Stimulated activated naive CD8-positive, alpha-beta T cell treated with anti-CD3 and anti-CD28 coated beads, Interleukin-15, Interleukin-2, amounts not matched to agents 100 ng/mL and 50 ng/mL, for 24 hours (primary cell): ENCODE measurements at regions not wholly inside any gene's neighbourhood (a gene's known extent, or its start where the extent isn't known, plus 50 kb on each side); places are given as distances from the start of the nearest gene placed in this dataset.

Experiments used
- H3K27ac Mint-ChIP-seq: one replicate; pipeline ENCODE4 v1.8.0; 2021; ENCODE audit warnings: mild to moderate bottlenecking, mixed read lengths
- H3K27me3 Mint-ChIP-seq: one replicate; pipeline ENCODE4 v1.8.0; 2021; ENCODE audit warnings: mixed read lengths
- H3K36me3 Mint-ChIP-seq: one replicate; pipeline ENCODE4 v1.8.0; 2021; ENCODE audit warnings: low read depth, mixed read lengths
- H3K4me1 Mint-ChIP-seq: one replicate; pipeline ENCODE4 v1.8.0; 2021; ENCODE audit warnings: low read depth, mixed read lengths
- H3K4me3 Mint-ChIP-seq: one replicate; pipeline ENCODE4 v1.8.0; 2021; ENCODE audit warnings: mild to moderate bottlenecking, mixed read lengths
- H3K9me3 Mint-ChIP-seq: one replicate; pipeline ENCODE4 v1.8.0; 2021; ENCODE audit warnings: mixed read lengths

- H3K9me3 Mint-ChIP-seq, result no peaks in the 10 kb centered on the region
Measured at GRCh38 chr22:48541401-48542098, 1286.1 kb downstream of the BRD1 start.

GRCh38 chr22:48539261-48539660 lies 1288.4 kb downstream of the BRD1 start:
- H3K9me3 Mint-ChIP-seq, result no peaks in the 10 kb centered on the region
- no peaks in the 10 kb centered on the region for H3K27me3 Mint-ChIP-seq
- no peaks in the 10 kb centered on the region for H3K4me1 Mint-ChIP-seq
- no peaks in the 10 kb centered on the region for H3K36me3 Mint-ChIP-seq
- H3K27ac Mint-ChIP-seq, result no peak overlapping the region
- H3K4me3 Mint-ChIP-seq, result no peak overlapping the region

More at GRCh38 chr22:48541401-48542098, 1286.1 kb downstream of the BRD1 start:
- Mint-ChIP-seq H3K27me3 (no peaks in the 10 kb centered on the region), H3K36me3 (no peaks in the 10 kb centered on the region), H3K4me3 (no peak overlapping the region), H3K4me1 (no peaks in the 10 kb centered on the region), H3K27ac (no peak overlapping the region)

GRCh38 chr22:48538291-48538820 lies 1289.3 kb downstream of the BRD1 start:
- H3K4me3 Mint-ChIP-seq, result no peak overlapping the region
- no peaks in the 10 kb centered on the region for H3K4me1 Mint-ChIP-seq
- H3K27ac Mint-ChIP-seq, result no peak overlapping the region
- no peaks in the 10 kb centered on the region for H3K36me3 Mint-ChIP-seq
- no peaks in the 10 kb centered on the region for H3K9me3 Mint-ChIP-seq
- no peaks in the 10 kb centered on the region for H3K27me3 Mint-ChIP-seq

- no peak overlapping the region for H3K27ac Mint-ChIP-seq
- H3K36me3 Mint-ChIP-seq, result no peaks in the 10 kb centered on the region
- no peak overlapping the region for H3K4me3 Mint-ChIP-seq
- H3K4me1 Mint-ChIP-seq, result no peaks in the 10 kb centered on the region
- no peaks in the 10 kb centered on the region for H3K27me3 Mint-ChIP-seq
- no peaks in the 10 kb centered on the region for H3K9me3 Mint-ChIP-seq
Measured at GRCh38 chr22:48537343-48537680, 1290.4 kb downstream of the BRD1 start.

- no peaks in the 10 kb centered on the region for H3K27me3 Mint-ChIP-seq
- H3K4me1 Mint-ChIP-seq, result no peaks in the 10 kb centered on the region
- no peaks in the 10 kb centered on the region for H3K36me3 Mint-ChIP-seq
- no peak overlapping the region for H3K4me3 Mint-ChIP-seq
- no peaks in the 10 kb centered on the region for H3K9me3 Mint-ChIP-seq
- H3K27ac Mint-ChIP-seq, result no peak overlapping the region
Measured at GRCh38 chr22:48536541-48537342, 1290.9 kb downstream of the BRD1 start.

- no peaks in the 10 kb centered on the region for H3K27me3 Mint-ChIP-seq
- H3K27ac Mint-ChIP-seq, result no peak overlapping the region
- no peaks in the 10 kb centered on the region for H3K9me3 Mint-ChIP-seq
- H3K4me1 Mint-ChIP-seq, result no peaks in the 10 kb centered on the region
- no peak overlapping the region for H3K4me3 Mint-ChIP-seq
- no peaks in the 10 kb centered on the region for H3K36me3 Mint-ChIP-seq
Measured at GRCh38 chr22:48535868-48536540, 1291.7 kb downstream of the BRD1 start.

GRCh38 chr22:48534395-48534958 lies 1293.2 kb downstream of the BRD1 start:
- H3K4me3 Mint-ChIP-seq, result no peak overlapping the region

GRCh38 chr22:48532986-48533385 lies 1294.7 kb downstream of the BRD1 start:
- no peak overlapping the region for H3K27ac Mint-ChIP-seq

More at GRCh38 chr22:48534395-48534958, 1293.2 kb downstream of the BRD1 start:
- Mint-ChIP-seq H3K27ac (no peak overlapping the region), H3K4me1 (no peaks in the 10 kb centered on the region), H3K27me3 (no peaks in the 10 kb centered on the region), H3K9me3 (no peaks in the 10 kb centered on the region), H3K36me3 (no peaks in the 10 kb centered on the region)

GRCh38 chr22:48531761-48532435 lies 1295.8 kb downstream of the BRD1 start:
- no peak overlapping the region for H3K4me3 Mint-ChIP-seq
- no peaks in the 10 kb centered on the region for H3K9me3 Mint-ChIP-seq
- no peaks in the 10 kb centered on the region for H3K4me1 Mint-ChIP-seq
- H3K27me3 Mint-ChIP-seq, result no peaks in the 10 kb centered on the region
- H3K27ac Mint-ChIP-seq, result no peak overlapping the region
- H3K36me3 Mint-ChIP-seq, result no peaks in the 10 kb centered on the region

More at GRCh38 chr22:48532986-48533385, 1294.7 kb downstream of the BRD1 start:
- no peak overlapping the region for H3K4me3 Mint-ChIP-seq
- no peaks in the 10 kb centered on the region for H3K36me3 Mint-ChIP-seq
- no peaks in the 10 kb centered on the region for H3K9me3 Mint-ChIP-seq
- no peaks in the 10 kb centered on the region for H3K4me1 Mint-ChIP-seq
- no peaks in the 10 kb centered on the region for H3K27me3 Mint-ChIP-seq

- no peak overlapping the region for H3K4me3 Mint-ChIP-seq
- H3K27ac Mint-ChIP-seq, result no peak overlapping the region
- H3K9me3 Mint-ChIP-seq, result no peaks in the 10 kb centered on the region
- H3K4me1 Mint-ChIP-seq, result no peaks in the 10 kb centered on the region
- no peaks in the 10 kb centered on the region for H3K36me3 Mint-ChIP-seq
- H3K27me3 Mint-ChIP-seq, result no peaks in the 10 kb centered on the region
Measured at GRCh38 chr22:48531108-48531507, 1296.6 kb downstream of the BRD1 start.

GRCh38 chr22:48530666-48531065 lies 1297.0 kb downstream of the BRD1 start:
- no peaks in the 10 kb centered on the region for H3K27me3 Mint-ChIP-seq
- H3K4me3 Mint-ChIP-seq, result no peak overlapping the region
- H3K9me3 Mint-ChIP-seq, result no peaks in the 10 kb centered on the region
- H3K4me1 Mint-ChIP-seq, result no peaks in the 10 kb centered on the region
- H3K27ac Mint-ChIP-seq, result no peak overlapping the region
- no peaks in the 10 kb centered on the region for H3K36me3 Mint-ChIP-seq

GRCh38 chr22:48528221-48528915 lies 1299.3 kb downstream of the BRD1 start:
- H3K27ac Mint-ChIP-seq, result no peak overlapping the region
- no peaks in the 10 kb centered on the region for H3K9me3 Mint-ChIP-seq
- no peaks in the 10 kb centered on the region for H3K36me3 Mint-ChIP-seq
- H3K27me3 Mint-ChIP-seq, result no peaks in the 10 kb centered on the region
- no peak overlapping the region for H3K4me3 Mint-ChIP-seq
- no peaks in the 10 kb centered on the region for H3K4me1 Mint-ChIP-seq

- Mint-ChIP-seq H3K36me3 (no peaks in the 10 kb centered on the region), H3K27ac (no peak overlapping the region), H3K4me1 (no peaks in the 10 kb centered on the region), H3K4me3 (no peak overlapping the region), H3K9me3 (no peaks in the 10 kb centered on the region), H3K27me3 (no peaks in the 10 kb centered on the region)
Measured at GRCh38 chr22:48523761-48524160, 1303.9 kb downstream of the BRD1 start.

GRCh38 chr22:48523091-48523490 lies 1304.6 kb downstream of the BRD1 start:
- Mint-ChIP-seq H3K27ac (no peak overlapping the region), H3K4me1 (no peaks in the 10 kb centered on the region), H3K4me3 (no peak overlapping the region), H3K9me3 (no peaks in the 10 kb centered on the region), H3K27me3 (no peaks in the 10 kb centered on the region), H3K36me3 (no peaks in the 10 kb centered on the region)
